AG04450 (cell line): ENCODE measurements at regions not wholly inside any gene's neighbourhood (a gene's known extent, or its start where the extent isn't known, plus 50 kb on each side); places are given as distances from the start of the nearest gene placed in this dataset.
"Not testable (repeated sequence)": the region's sequence is repeated elsewhere in the genome, so short reads cannot be mapped to it uniquely, and the experiment has no call there.

Source experiments
- CTCF ChIA-PET: fragments of 300-600, 350-600 bp; formaldehyde crosslinking; extraction: SDS; loops from one replicate; lab custom pipeline; 2022; ENCODE audit warnings: antibody characterized with exemption, inconsistent platforms; lab: Charles Lee
- POLR2A ChIA-PET: fragments of 350-600 bp; formaldehyde crosslinking; extraction: SDS; loops from one replicate; lab custom pipeline; 2021; ENCODE audit warnings: antibody characterized with exemption, inconsistent platforms; lab: Yijun Ruan, JAX
- DNase-seq: peaks from one replicate; pipeline ENCODE4 v3.0.0-alpha.2; 2011; ENCODE audit warnings: low read depth, low spot score
- H3K27ac ChIP-seq: one replicate; pipeline ENCODE4 v1.5.1; 2012; ENCODE audit warnings: low read depth, low read length, control low read depth
- H3K27me3 ChIP-seq: one replicate; pipeline ENCODE4 v1.6.0; 2012; ENCODE audit warnings: low read length; ENCODE audit not compliant: control insufficient read depth, insufficient read depth
- H3K4me3 ChIP-seq: 2 replicates; pipeline ENCODE4 v1.5.1; 2011; ENCODE audit warnings: mild to moderate bottlenecking, low read depth, low read length, control low read depth
- H3K9me3 ChIP-seq: 2 replicates; pipeline ENCODE4 v1.5.1; 2012; ENCODE audit warnings: low read length; ENCODE audit not compliant: control insufficient read depth, insufficient read depth
- CTCF ChIP-seq: IDR thresholded peaks from 2 replicates; pipeline ENCODE4 v1.5.1; 2011; ENCODE audit warnings: low read depth, low read length, control low read depth, inconsistent platforms

- POLR2A ChIA-PET: no interaction called here
- no peak for DNase-seq
Measured at GRCh38 chr3:40901298-40901697, 298.0 kb upstream of the CTNNB1 start.

GRCh38 chr3:40901796-40902195 is 297.5 kb upstream of the CTNNB1 start:
- Histone ChIP-seq H3K9me3 (no peaks in the 10 kb centered on the region), H3K4me3 (no peak overlapping the region), H3K27me3 (no peaks in the 10 kb centered on the region), H3K27ac (no peak overlapping the region)
- no peak for DNase-seq
- no peak for TF ChIP-seq CTCF
- ChIA-PET POLR2A (no interaction called here), CTCF (no interaction called here)

More at GRCh38 chr3:40901298-40901697, 298.0 kb upstream of the CTNNB1 start:
- Histone ChIP-seq H3K4me3 (no peak overlapping the region), H3K27ac (no peak overlapping the region), H3K27me3 (no peaks in the 10 kb centered on the region), H3K9me3 (no peaks in the 10 kb centered on the region)
- no peak for TF ChIP-seq CTCF
- CTCF ChIA-PET: no interaction called here

- CTCF ChIA-PET: not testable (repeated sequence)
Measured at GRCh38 chr3:40907907-40908465, 291.3 kb upstream of the CTNNB1 start.

DNA sequence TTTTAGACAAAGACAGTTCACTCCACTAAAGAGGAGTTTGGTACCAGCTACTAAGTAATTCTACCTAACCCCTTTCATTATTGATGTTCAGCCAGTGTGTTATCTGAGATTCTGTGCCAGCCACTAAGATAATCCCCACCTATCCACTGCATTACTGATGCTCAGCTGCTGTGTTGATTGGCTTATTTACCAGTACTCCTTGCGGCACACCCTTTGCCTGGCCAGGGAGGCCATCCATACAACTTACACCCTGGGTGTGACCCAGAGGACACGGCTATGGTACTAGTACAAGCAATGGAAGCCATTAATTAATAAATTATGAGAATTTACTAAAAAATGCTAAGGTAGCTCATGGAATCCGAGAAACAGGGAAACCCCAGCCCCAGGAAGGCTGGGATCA is 290.7 kb upstream of the CTNNB1 start:
- TF ChIP-seq CTCF: no peak
- Histone ChIP-seq H3K27ac (no peak overlapping the region), H3K4me3 (no peak overlapping the region), H3K27me3 (no peaks in the 10 kb centered on the region), H3K9me3 (no peaks in the 10 kb centered on the region; the same call in 1 of the 2 replicates)
- CTCF ChIA-PET: no interaction called here
- POLR2A ChIA-PET: no interaction called here
- DNase-seq: no peak

More at GRCh38 chr3:40907907-40908465, 291.3 kb upstream of the CTNNB1 start:
- DNase-seq, H3K27me3 ChIP-seq, H3K9me3 ChIP-seq, H3K4me3 ChIP-seq, H3K27ac ChIP-seq, POLR2A ChIA-PET: not testable (repeated sequence)

DNA sequence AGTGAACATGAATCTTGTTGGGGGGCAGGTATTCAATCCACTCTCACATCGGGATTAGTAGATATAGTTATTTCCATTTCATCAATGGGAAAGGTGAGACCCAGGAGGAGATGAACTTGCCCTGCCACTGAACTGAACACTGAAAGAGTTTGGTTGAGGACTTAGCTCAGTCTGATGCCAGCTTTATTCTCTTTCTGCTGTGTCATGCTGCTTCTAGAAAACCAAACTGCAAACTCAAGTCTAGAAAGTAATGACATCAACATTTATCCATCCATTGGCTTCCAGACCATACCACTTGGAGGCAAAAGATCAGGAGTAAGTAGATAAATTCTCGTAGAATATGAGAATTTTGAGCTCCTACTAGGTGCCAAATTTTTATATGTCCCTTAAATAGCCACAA is 288.0 kb upstream of the CTNNB1 start:
- TF ChIP-seq CTCF: no peak
- ChIA-PET POLR2A (no interaction called here), CTCF (no interaction called here)
- Histone ChIP-seq H3K27ac (no peak overlapping the region), H3K9me3 (no peaks in the 10 kb centered on the region; the same call in 1 of the 2 replicates), H3K4me3 (no peak overlapping the region), H3K27me3 (no peaks in the 10 kb centered on the region)
- no peak for DNase-seq
